UCSD-AML1 (cell line): ENCODE measurements at regions not wholly inside any gene's neighbourhood (a gene's known extent, or its start where the extent isn't known, plus 50 kb on each side); places are given as distances from the start of the nearest gene placed in this dataset.

Experiments
- DNase-seq: peaks from one replicate; lab custom pipeline; 2025; ENCODE audit not compliant: unreplicated experiment; lab: John Stamatoyannopoulos, UW

GRCh38 chr14:34138175-34138574, 187.3 kb upstream of the EGLN3 start:
- DNase-seq: no peak

- no peak for DNase-seq
These were observed 186.3 kb upstream of the EGLN3 start for GRCh38 chr14:34137001-34137745.

- no peak for DNase-seq
These were observed 184.6 kb upstream of the EGLN3 start for GRCh38 chr14:34135492-34135891.

- DNase-seq: no peak
These were observed 183.6 kb upstream of the EGLN3 start for GRCh38 chr14:34134484-34134883.

GRCh38 chr14:34129927-34130552, 179.2 kb upstream of the EGLN3 start:
- DNase-seq: no peak

- no peak for DNase-seq
These were observed 177.8 kb upstream of the EGLN3 start for GRCh38 chr14:34128665-34129064.

GRCh38 chr14:34126586-34126985, 175.7 kb upstream of the EGLN3 start:
- DNase-seq: no peak

- DNase-seq: no peak
These were observed 173.7 kb upstream of the EGLN3 start for GRCh38 chr14:34124585-34124984.

GRCh38 chr14:34122650-34123049, 171.8 kb upstream of the EGLN3 start:
- no peak for DNase-seq

GRCh38 chr14:34122081-34122480, 171.2 kb upstream of the EGLN3 start:
- no peak for DNase-seq

- DNase-seq: no peak
These were observed 169.5 kb upstream of the EGLN3 start for GRCh38 chr14:34120185-34120977.

GRCh38 chr14:34119107-34119858, 168.4 kb upstream of the EGLN3 start:
- no peak for DNase-seq

- DNase-seq: no peak
These were observed 163.1 kb upstream of the EGLN3 start for GRCh38 chr14:34113991-34114390.

- DNase-seq: no peak
These were observed 162.2 kb upstream of the EGLN3 start for GRCh38 chr14:34113005-34113511.

- no peak for DNase-seq
These were observed 161.1 kb upstream of the EGLN3 start for GRCh38 chr14:34111953-34112352.

GRCh38 chr14:34111505-34111904, 160.6 kb upstream of the EGLN3 start:
- DNase-seq: no peak

- DNase-seq: no peak
These were observed 159.7 kb upstream of the EGLN3 start for GRCh38 chr14:34110531-34110930.

- DNase-seq: no peak
These were observed 156.6 kb upstream of the EGLN3 start for GRCh38 chr14:34107441-34107840.

GRCh38 chr14:34106310-34106709, 155.4 kb upstream of the EGLN3 start:
- no peak for DNase-seq

GRCh38 chr14:34104489-34105397, 153.9 kb upstream of the EGLN3 start:
- no peak for DNase-seq
